DOHH2 (cell line): ENCODE measurements at regions not wholly inside any gene's neighbourhood (a gene's known extent, or its start where the extent isn't known, plus 50 kb on each side); places are given as distances from the start of the nearest gene placed in this dataset.
"Not testable (repeated sequence)": the region's sequence is repeated elsewhere in the genome, so short reads cannot be mapped to it uniquely, and the experiment has no call there.

ENCODE experiments used
- H3F3A ChIP-seq: fragments of 200-600 bp; sonication (generic), shearing (Covaris generic); 2 replicates; pipeline ENCODE4 v1.6.0; 2016; ENCODE audit warnings: antibody characterized with exemption, mild to moderate bottlenecking; ENCODE audit not compliant: control insufficient read depth, insufficient read depth
- H3K27ac ChIP-seq: fragments of 200-600 bp; sonication (generic); 2 replicates; pipeline ENCODE4 v1.5.1; 2014; ENCODE audit warnings: low read depth, mild to moderate bottlenecking, low read length, moderate library complexity
- H3K27me3 ChIP-seq: fragments of 200-600 bp; sonication (generic); 2 replicates; pipeline ENCODE4 v1.6.1; 2014; ENCODE audit warnings: mild to moderate bottlenecking, low read length, mixed read lengths; ENCODE audit not compliant: control insufficient read depth
- H3K36me3 ChIP-seq: fragments of 200-600 bp; sonication (generic); 2 replicates; pipeline ENCODE4 v1.6.1; 2014; ENCODE audit warnings: mild to moderate bottlenecking, low read length, moderate library complexity, mixed read lengths; ENCODE audit not compliant: control insufficient read depth
- H3K4me1 ChIP-seq: fragments of 200-600 bp; sonication (generic); 2 replicates; pipeline ENCODE4 v1.6.1; 2014; ENCODE audit warnings: mild to moderate bottlenecking, low read length, mixed read lengths; ENCODE audit not compliant: control insufficient read depth
- H3K4me2 ChIP-seq: fragments of 200-600 bp; sonication (generic); 2 replicates; pipeline ENCODE4 v1.6.0; 2014; ENCODE audit warnings: mild to moderate bottlenecking, low read length, moderate library complexity
- H3K4me3 ChIP-seq: fragments of 200-600 bp; sonication (generic); 2 replicates; pipeline ENCODE4 v1.5.1; 2014; ENCODE audit warnings: mild to moderate bottlenecking, low read length, mixed read lengths
- H3K79me2 ChIP-seq: fragments of 200-600 bp; sonication (generic); 2 replicates; pipeline ENCODE4 v1.6.1; 2014; ENCODE audit warnings: mild to moderate bottlenecking, low read length, mixed read lengths; ENCODE audit not compliant: control insufficient read depth
- H3K9me2 ChIP-seq: fragments of 200-600 bp; sonication (generic); replicated peaks from 2 replicates; pipeline ENCODE4 v1.6.1; 2014; ENCODE audit warnings: mild to moderate bottlenecking, low read length, mixed read lengths; ENCODE audit not compliant: control insufficient read depth
- H3K9me3 ChIP-seq: fragments of 200-600 bp; sonication (generic); 2 replicates; pipeline ENCODE4 v1.6.1; 2014; ENCODE audit warnings: antibody characterized with exemption, low read length, mixed read lengths; ENCODE audit not compliant: control insufficient read depth, insufficient read depth
- H4K20me1 ChIP-seq: fragments of 200-600 bp; sonication (generic); 2 replicates; pipeline ENCODE4 v1.6.0; 2014; ENCODE audit warnings: low read depth, mild to moderate bottlenecking, antibody characterized with exemption, low read length, moderate library complexity; ENCODE audit not compliant: control insufficient read depth, insufficient read depth

GRCh38 chr16:34808530-34808929 is 1349.1 kb downstream of the TP53TG3F start:
- not testable (repeated sequence) for H3K27ac ChIP-seq, H3K4me1 ChIP-seq, H3K27me3 ChIP-seq, H3F3A ChIP-seq, H3K9me3 ChIP-seq, H3K79me2 ChIP-seq, H4K20me1 ChIP-seq, H3K36me3 ChIP-seq, H3K4me2 ChIP-seq, H3K9me2 ChIP-seq, H3K4me3 ChIP-seq
